Lower leg skin (tissue), 3 donors: ENCODE measurements at regions not wholly inside any gene's neighbourhood (a gene's known extent, or its start where the extent isn't known, plus 50 kb on each side); places are given as distances from the start of the nearest gene placed in this dataset.

ENCODE experiments used
- POLR2A ChIP-seq, 2 donors: fragments of 450-650 bp; IDR thresholded peaks; one replicate each; pipeline ENCODE4 v1.6.1; 2016 to 2017; ENCODE audit warnings: antibody characterized with exemption in 2 of 2, mild to moderate bottlenecking in 1 of 2, moderate library complexity in 1 of 2
- TF ChIP-seq, protein P1 (sequence below), 3 donors: fragments of 450-650 bp; IDR thresholded peaks; one replicate each; pipeline ENCODE4 v1.5.1; 2016; ENCODE audit warnings: antibody characterized with exemption in 3 of 3, mild to moderate bottlenecking in 3 of 3, moderate library complexity in 2 of 3

DNA sequence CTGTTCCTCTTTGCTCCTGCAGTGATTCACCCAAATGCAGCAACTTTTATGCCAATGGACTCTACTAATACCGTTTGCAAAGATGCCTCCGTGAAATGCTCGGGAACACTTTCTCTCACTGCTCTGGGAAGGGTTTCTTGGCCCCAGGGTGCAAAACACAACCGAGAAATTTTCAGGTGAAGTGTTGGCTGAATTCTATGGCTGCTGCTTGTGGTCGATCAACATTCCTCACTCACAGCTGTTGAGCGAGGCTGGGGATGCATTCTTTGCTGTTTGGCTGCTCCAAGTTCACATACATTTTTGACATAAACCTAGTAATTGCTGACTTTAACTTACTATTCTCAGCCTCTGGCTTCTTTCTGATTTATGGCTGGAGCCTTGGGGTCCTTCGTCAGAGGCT is 342.0 kb upstream of the CHD6 start:
- TF ChIP-seq, protein P1, sequence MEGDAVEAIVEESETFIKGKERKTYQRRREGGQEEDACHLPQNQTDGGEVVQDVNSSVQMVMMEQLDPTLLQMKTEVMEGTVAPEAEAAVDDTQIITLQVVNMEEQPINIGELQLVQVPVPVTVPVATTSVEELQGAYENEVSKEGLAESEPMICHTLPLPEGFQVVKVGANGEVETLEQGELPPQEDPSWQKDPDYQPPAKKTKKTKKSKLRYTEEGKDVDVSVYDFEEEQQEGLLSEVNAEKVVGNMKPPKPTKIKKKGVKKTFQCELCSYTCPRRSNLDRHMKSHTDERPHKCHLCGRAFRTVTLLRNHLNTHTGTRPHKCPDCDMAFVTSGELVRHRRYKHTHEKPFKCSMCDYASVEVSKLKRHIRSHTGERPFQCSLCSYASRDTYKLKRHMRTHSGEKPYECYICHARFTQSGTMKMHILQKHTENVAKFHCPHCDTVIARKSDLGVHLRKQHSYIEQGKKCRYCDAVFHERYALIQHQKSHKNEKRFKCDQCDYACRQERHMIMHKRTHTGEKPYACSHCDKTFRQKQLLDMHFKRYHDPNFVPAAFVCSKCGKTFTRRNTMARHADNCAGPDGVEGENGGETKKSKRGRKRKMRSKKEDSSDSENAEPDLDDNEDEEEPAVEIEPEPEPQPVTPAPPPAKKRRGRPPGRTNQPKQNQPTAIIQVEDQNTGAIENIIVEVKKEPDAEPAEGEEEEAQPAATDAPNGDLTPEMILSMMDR (IDR thresholded peaks at IDR 0.05): no peak
- TF ChIP-seq POLR2A (IDR thresholded peaks at IDR 0.05): no peak
